Skeletal muscle cell (primary cell): ENCODE measurements at regions not wholly inside any gene's neighbourhood (a gene's known extent, or its start where the extent isn't known, plus 50 kb on each side); places are given as distances from the start of the nearest gene placed in this dataset.

Source experiments
- DNase-seq: peaks from one replicate; pipeline ENCODE4 v3.0.0-alpha.2; 2010; ENCODE audit warnings: low read depth
- H3K4me3 ChIP-seq: 2 replicates; pipeline ENCODE4 v1.5.1; 2011; ENCODE audit warnings: low read depth, mild to moderate bottlenecking, control low read depth, low read length, moderate library complexity

DNA sequence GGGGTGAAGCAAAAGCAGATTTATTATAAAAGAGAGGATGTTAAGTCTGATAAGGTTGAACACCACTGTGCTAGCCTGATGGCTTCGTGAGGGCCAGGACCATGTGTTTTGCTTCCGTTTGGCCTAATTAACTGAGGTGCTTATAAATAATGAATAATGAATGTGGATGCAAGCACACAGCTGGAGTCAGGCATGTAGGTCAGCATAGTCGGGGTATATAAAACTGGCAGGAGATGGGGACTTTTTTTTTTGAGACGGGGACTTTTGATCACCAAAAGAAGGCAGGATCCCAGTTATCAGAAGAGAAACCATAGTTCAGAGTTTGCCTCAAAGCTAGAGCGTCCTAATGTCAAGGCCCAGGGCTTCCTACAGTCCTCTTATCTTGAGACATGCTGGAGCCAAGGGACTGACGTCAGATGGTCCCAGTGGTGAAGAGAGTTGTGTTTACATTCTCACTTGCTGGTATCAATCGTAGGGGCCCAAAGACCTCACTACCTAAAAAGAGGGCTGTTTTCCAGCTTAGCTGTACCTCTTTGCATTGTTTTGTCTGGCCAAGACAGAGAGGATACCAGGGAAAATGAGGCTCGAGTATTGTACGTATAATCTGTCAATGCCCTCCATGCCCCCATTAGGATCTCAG is 50.4 kb downstream of the RTL9 start:
- H3K4me3 ChIP-seq: no peak overlapping the region
- no peak for DNase-seq

DNA sequence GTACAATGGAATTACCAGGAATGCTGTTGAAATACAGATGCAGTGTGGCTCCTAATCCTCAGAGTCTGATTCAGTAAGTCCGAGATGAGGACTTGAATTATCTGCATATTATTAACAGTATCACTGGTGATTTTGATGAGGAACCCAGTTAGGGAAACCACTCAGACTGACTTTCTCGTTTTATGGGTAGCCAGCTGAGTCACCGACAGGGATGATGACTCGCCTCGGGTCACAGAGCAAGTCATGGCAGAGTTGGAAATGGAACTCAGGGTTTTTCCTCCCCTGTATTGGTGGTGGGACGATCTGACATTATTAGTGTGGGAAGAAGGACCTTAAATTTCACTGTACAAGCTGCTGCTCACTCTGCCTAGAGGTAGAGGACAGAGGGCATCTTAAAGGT is 51.3 kb downstream of the RTL9 start:
- no peak for DNase-seq
- H3K4me3 ChIP-seq: no peak overlapping the region

DNA sequence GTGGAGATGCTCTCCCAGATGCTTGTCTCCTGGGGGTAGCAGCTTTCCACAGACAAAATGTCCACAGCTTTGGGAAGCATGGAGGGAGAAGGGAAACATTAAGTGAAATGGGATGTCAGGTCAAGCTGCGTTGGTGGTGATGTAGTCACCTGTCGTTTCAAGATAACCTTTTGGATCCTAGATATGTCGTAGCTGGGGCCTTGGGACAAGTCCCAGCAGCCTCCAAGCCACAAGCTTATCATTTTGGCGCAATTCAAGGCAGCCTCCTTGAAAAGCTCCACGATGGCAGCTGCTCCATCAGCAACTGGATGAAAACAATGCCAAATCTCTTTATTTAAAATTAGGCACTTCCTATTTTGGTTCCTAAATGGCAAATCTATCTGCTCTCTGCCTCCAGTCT is 52.0 kb downstream of the RTL9 start:
- no peak overlapping the region for H3K4me3 ChIP-seq

DNA sequence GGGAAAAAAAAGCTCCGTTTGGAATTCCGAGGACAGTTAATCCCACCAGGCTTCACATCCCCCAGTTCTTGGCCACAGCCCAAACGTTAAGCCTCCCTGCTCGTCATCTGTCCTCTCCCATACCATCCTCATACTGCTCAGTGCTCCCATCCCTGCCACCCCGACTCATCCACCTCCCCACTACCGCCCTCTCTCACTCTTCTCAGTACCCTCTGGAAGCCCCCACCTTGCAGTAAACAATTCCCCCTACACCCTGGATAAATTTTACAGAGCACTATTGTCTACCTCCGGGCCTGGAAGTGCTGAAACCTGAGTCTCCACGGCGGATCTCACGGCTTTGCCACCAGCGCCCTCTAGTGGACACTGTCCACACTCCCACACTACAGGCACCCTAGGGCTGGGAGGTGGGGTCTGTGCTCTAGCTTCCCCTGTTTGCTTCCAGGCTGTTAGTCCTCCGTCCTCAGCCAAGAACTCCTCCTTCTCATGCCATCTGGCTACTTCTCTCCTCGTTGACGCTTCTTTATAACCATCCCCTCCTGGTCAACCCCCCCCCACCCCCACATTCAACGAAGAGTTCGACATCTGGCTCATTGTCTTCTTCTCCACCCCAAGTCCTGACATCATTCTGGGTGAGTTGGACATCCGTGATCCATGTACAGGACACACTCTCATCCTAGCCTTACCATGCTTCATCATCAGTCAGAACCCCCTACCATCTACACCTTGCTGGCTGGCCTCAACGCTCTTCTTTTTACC is 54.5 kb downstream of the RTL9 start:
- peak overlapping the region; percentile 21 for H3K4me3 ChIP-seq
- DNase-seq: no peak

More for the DNA sequence above, 52.0 kb downstream of the RTL9 start:
- DNase-seq: no peak

DNA sequence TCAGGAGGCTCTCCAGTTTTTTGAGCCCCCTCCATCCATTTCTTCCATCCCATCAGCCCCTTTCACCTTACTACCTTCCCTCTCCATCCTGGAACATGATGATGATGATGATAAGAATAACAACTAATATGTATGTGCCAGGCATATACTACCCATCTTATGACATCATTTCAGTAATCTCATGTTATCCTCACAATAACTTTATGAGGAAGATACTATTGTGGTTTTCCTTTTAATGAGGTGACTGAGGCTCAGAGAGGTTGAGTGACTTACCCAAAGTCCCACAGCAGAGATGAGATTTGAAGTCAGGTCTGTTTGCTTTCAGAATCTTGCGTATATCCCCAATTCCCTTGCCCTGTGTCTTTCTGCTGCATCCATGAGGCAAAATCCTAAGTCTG is 55.1 kb downstream of the RTL9 start:
- no peak for DNase-seq
- H3K4me3 ChIP-seq: no peak overlapping the region

DNA sequence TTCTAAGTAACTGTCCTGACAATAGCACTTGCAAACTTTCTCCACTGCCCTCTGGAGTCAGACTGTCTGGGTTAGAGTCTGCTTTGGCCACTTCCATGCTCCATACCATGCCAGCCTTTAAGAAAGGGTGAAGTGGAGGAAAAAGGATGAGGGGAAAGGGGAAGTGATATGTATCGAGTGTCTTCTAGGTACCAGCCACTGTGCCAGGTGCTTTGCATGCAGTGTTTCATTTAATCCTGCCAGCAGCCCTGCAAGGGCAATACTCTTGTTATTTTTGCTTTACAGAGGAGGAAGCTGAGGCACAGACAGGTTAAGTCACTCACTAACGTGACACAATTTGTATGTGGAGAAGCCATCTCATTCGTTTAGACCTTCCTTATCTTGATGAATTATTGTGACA is 55.6 kb downstream of the RTL9 start:
- DNase-seq: no peak
- H3K4me3 ChIP-seq: no peak overlapping the region

DNA sequence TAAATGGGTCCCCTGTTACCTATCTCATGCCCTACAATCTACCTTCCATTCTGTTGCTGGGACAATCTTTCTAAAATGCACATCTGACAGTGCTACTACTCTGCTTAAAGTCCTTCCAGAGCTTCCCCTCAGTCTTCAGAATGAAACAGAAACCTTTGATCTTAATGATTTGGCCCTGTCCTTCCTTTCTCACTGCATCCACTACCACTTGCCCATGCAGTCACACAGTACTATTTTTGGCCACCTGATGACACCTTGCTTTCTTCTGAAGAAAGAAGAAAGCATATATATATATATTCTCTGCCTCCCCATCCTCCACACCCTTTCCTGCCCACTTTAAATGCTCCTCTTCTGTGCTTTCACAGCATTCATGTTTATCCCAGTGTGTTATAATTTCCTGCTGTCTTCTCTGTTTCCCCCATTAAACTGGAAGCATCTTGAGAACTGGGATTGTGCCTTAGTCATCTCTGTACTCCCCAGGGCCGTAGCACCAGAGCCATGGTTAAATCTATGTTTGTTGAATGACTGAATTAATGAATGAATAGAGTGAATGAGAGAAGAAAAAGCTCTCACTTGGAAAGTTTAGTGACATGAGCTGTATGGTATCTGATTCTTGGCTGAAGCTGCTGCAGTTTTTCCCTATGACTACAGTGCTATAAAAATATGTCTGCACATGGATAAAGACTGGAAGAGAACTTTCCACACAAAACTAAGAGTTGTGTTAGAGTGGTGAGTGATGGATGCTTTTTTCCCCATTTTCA is 56.2 kb downstream of the RTL9 start:
- H3K4me3 ChIP-seq: no peak overlapping the region
- no peak for DNase-seq

DNA sequence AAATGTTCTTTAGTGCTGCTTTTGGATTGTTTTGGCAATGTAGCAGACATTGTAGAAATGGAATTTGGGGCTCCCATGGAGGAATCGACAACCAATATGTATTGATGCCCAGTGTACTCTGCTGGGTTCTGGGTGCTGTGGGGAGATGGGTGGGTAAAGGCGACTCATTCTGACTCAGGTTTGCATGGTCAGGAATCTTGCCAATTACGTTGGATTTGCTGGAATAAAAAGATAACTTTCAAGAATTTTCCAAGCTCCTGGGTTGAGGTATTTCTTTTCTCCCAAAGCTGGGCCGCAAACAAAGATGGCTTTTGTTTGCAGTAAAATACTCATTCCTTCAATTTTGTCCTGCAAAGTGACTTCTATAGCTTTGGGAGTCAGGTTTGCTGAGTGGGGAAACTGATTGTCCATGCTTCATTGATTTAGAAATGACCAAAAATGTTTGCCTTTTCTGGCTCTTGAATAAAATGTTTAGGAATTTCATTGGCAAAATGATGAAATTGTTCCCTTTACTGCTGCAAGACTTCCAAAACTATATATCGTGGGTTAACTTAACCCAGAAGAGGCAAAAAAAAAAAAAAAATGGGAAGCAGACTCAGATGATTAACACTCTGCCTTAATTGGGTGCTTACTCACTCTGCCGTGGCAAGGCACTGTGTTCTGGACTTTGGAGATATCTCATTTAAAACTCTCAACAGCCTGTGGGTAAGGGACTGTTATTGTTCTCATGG is 57.0 kb downstream of the RTL9 start:
- no peak for DNase-seq
- H3K4me3 ChIP-seq: no peak overlapping the region

DNA sequence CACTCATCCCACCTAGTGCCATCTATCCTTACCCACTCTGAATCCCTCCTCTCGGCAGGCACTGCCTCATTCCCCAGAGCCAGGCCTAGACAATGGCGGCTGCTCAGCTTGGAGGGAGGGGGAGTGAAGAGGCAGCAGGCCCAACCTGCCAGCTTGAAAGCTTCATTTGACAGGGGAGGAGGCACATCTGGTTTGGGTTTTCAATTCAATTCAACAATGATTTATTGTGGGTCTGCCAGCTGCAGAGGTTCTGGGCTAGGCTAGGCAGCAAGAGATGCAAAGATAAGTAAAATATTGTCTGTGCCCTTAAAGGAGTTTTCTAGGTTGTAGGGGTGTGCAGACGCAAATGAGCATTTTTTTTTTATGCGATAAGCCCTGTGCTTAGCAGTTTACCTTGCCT is 58.5 kb downstream of the RTL9 start:
- no peak for DNase-seq
- no peak overlapping the region for H3K4me3 ChIP-seq

DNA sequence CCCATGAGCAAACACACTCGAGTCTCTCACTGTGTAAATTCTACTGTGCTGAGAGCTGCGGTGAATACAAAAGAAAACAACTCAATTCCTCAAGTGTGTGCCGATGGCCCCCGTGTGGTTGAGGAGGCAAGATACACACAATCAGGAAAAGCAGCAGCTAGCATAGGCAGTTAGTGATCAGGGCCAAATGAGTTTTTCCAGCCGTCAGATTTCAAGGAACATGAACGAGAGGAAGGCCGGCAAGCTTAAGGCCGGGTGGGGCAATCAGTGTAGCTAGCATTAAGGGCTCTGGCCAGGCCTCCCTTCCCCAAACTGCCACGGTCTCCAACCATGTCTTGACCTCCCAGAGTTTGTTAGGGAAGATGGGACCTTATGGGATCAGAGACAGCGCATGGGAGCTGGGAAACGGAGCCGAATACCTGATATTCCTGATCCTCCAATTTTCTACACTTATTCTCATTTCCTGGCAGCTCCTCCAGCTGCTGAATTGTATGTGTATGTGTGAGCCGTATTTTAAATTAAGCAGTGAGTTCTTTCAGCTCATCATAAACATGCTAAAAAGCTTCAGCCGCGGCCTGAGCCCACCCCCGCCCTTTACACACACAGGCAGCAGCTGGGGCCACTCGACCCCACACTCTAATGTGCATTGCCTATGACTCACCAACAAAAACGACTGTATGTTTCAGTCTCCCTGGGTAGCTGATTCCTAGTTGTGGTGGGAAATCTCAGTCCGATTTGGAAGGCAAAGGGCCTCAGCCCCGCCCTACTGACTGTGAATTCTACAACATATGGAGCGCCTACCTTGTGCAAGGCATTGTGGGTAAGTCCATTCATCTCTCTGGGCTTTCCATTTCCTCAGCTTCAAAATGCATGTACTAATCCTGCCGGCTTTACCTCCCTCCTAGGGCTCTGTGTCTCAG is 59.9 kb downstream of the RTL9 start:
- DNase-seq: peak; percentile 75
- H3K4me3 ChIP-seq: peak overlapping the region; percentile 32

DNA sequence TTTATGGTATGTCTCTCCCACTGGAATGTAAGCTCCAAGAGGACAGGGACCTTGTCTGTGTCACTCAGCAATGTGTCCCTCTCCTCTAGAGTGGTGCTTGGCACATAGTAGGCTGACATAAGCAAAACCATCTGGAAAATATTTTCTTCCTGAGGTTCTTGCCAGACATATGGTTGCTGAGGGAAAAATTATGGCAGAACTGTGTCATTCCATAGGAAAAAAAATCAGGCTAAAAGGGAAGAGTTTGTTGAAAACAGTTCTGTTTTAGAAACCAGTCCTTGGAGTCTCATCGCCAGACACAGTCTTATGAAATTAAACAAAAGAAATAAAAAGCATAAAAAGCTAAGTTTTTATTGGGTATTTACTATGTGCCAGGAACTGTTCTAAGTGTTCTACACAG is 60.9 kb downstream of the RTL9 start:
- DNase-seq: no peak
- H3K4me3 ChIP-seq: no peak overlapping the region

DNA sequence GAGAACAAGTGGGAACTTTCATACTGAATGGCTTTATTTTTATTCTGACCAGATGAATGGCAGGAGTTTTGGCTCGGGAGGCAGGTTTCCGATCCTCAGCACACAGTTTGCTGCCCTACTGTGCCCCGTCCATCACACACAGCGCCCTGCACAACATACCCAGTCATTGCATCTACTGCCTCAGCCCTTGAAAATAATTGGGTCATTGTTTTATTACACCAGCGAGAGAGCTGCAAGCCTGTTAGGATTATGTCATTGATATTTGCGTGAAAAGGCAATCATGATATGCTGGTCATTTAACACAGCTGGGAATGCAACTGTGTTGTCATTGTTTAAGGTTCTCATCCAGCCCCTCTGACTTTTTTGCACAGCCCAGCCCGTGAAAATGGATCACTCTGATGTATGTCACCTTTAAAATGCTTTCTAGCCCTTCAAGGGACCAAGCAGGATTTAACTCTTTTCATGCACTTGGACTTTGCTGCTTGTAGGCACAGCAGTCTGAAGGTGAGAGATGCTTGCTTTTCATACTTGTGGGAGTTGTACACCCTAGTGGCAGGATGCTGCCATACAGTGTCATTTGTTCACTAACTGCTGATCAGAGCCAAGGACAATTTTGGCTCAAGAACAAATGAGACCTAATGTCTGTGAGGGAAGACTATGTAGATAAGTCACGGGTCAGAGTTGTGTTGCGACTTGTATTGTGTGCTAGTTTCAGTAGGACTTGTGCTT is 62.3 kb downstream of the RTL9 start:
- H3K4me3 ChIP-seq: no peak overlapping the region
- DNase-seq: no peak

DNA sequence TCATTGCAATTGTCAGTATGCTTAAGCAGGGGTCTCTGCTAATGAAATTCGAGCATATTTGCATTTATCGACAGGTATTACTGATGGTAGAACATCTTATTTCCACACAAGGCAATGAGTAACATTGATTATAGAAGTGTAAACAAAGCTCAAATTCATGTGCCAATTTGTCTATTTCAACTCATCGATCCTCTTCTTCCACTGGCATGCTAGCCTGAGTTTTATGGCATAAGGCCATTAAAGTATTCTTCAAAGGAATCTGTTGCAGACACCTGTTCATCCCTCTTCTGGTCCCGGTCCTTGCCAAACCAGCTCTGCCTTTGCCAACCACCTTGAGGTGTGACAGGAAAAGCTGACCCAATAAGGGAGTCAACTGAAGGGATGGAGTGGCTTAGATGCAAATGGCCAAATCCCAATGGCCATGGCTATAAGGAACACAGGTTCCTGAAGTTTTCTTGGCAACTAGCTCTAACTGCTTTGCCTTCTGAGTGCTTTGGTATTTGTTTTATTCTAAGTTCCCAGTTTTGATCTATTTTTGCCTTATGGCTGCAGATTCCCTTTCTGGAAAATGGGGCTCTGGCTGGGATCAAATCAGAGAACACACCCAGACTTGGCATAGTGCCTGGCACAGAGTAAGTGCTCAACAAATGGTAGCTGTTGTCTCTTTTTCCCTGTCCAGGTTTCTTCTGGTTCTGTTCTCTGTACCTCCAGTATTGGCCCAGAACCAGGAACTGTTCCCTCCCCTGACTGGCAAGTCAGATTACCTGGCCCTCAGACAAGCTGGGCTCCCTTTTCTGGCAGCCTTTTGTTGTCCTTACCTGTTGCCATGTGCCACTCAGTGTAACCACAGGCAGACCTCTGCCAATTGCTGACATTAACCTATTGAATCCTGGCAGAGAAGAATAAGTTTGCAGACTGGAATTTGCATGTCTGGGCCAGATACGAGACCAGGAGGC is 63.1 kb downstream of the RTL9 start:
- no peak for DNase-seq

DNA sequence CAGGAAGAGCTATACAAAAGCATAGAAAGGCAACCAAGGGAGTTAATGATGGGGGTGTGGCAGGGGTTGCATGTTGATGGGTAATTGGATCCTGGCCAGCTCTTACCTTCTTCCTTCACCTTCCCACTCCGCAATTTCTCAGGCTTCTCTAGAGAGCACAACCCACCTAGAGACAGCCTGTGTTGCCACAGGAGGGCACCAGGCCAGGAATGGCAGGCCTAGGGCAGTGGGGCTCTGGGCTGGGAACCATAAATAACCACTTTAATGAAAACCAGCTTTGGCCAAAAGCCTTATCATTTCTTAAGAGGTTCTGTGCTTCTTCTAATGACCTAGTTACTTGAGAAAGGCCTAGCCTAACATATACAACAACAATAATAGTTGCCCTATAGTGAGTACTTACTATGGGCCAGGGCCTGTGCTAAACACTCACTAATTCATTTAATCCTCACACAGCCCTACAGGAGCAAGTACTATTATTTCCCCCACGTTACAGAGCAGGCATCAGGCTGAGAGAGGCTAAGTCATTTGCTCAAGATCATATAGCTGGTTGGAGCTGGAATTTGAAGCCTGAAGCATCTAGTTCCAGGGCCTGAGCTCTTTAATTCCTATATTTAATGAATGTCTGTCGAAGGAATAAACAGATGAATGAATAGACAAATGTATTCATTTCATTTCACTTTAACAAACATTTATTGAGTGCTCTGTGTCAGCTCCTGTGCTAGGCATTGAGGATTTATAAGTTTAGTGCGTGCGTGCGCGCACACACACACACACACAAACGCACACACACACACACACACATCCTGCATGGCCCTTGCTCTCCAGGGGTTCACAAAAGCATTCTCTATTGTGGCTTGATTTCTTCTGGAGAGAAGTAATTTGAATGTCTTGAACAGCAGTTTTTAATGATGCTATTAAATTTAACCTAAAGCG is 66.8 kb downstream of the RTL9 start:
- no peak overlapping the region for H3K4me3 ChIP-seq
- no peak for DNase-seq

More for the DNA sequence above, 63.1 kb downstream of the RTL9 start:
- H3K4me3 ChIP-seq: no peak overlapping the region

DNA sequence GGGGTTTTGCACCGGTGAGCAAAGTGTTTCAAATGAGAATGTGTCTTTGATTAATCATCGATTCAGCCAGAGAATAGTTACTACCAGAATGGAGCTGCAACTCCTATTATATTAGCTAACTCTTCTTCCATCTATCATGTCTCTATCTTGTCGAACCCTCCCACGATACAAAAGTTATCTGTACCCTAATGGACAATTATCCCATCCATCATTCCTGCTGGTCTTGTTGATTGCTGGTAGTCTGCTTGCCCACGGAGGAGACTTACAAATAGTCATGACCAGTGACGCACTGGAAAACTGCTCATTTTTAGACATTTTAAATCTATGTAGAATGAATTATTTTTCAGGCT is 67.5 kb downstream of the RTL9 start:
- no peak overlapping the region for H3K4me3 ChIP-seq
- no peak for DNase-seq

DNA sequence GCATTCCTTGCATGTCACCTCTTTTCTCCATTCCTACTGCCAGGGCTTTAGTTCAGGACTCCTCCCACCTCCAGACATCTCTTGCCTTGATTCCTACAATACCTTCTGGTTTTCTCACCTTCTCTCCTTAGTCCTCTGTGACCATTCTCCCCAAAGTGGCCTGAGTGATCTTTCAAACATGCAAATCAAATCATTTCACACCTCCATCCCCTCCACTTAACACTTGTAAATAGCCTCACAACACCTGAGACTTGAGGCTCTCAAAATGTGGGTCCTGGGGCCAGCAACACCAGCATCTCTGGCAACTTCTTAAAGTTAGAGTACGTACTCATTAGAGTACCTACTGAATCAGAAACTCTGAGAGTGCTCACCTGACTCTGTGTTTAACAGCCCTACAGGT is 68.4 kb downstream of the RTL9 start:
- H3K4me3 ChIP-seq: no peak overlapping the region

More for the DNA sequence above, 68.4 kb downstream of the RTL9 start:
- DNase-seq: no peak
